ENCODE measurements at regions not wholly inside any gene's neighbourhood (a gene's known extent, or its start where the extent isn't known, plus 50 kb on each side); places are given as distances from the start of the nearest gene placed in this dataset.

- no peak for DNase-seq (ENCODE audit: low read depth, low spot score)
- H3K4me3 ChIP-seq (ENCODE audit: low read depth, low read length) = no peak overlapping the region
- TF ChIP-seq, protein P1, sequence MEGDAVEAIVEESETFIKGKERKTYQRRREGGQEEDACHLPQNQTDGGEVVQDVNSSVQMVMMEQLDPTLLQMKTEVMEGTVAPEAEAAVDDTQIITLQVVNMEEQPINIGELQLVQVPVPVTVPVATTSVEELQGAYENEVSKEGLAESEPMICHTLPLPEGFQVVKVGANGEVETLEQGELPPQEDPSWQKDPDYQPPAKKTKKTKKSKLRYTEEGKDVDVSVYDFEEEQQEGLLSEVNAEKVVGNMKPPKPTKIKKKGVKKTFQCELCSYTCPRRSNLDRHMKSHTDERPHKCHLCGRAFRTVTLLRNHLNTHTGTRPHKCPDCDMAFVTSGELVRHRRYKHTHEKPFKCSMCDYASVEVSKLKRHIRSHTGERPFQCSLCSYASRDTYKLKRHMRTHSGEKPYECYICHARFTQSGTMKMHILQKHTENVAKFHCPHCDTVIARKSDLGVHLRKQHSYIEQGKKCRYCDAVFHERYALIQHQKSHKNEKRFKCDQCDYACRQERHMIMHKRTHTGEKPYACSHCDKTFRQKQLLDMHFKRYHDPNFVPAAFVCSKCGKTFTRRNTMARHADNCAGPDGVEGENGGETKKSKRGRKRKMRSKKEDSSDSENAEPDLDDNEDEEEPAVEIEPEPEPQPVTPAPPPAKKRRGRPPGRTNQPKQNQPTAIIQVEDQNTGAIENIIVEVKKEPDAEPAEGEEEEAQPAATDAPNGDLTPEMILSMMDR (IDR thresholded peaks at IDR 0.05; ENCODE audit: low read depth, low read length) = no peak
- in situ Hi-C loops (cut with HindIII; ENCODE audit: low sequenced_read_pairs) = no loop called here
Observed at GRCh38 chr17:69975808-69976207, 99.2 kb upstream of the KCNJ16 start.

- in situ Hi-C loops (cut with HindIII; ENCODE audit: low sequenced_read_pairs) = no loop called here
Observed at GRCh38 chr17:69978056-69978646, 96.9 kb upstream of the KCNJ16 start.

GRCh38 chr17:69981441-69981840 lies 93.6 kb upstream of the KCNJ16 start:
- H3K4me3 ChIP-seq (ENCODE audit: low read depth, low read length) = no peak overlapping the region
- in situ Hi-C loops (cut with HindIII; ENCODE audit: low sequenced_read_pairs) = no loop called here
- TF ChIP-seq, protein P1 (IDR thresholded peaks at IDR 0.05; ENCODE audit: low read depth, low read length) = no peak
- no peak for DNase-seq (ENCODE audit: low read depth, low spot score)

More at GRCh38 chr17:69978056-69978646, 96.9 kb upstream of the KCNJ16 start:
- DNase-seq (ENCODE audit: low read depth, low spot score) = peak; percentile 14
- no peak overlapping the region for H3K4me3 ChIP-seq (ENCODE audit: low read depth, low read length)
- TF ChIP-seq, protein P1 (IDR thresholded peaks at IDR 0.05; ENCODE audit: low read depth, low read length) = no peak

DNA sequence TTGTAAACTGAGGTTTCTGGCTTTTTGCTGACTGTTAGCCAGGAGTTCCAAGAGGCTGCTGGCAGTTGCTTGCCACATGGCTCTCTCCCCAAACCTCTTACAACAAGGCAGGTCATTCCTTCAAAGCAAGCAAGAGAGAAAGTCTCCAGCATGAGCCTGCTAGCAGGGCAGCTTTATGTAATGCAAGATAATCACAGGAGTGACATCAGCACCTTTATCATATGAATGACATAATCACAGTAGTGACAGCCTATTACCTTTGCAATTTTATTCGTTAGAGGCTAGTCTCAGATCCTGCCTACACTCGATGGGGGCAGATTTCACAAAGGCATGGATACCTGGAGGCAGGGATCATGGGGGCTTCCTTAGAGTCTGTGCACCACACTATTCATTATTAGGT lies 79.5 kb upstream of the KCNJ16 start:
- TF ChIP-seq, protein P1 (IDR thresholded peaks at IDR 0.05; ENCODE audit: low read depth, low read length) = no peak
- no peak overlapping the region for H3K4me3 ChIP-seq (ENCODE audit: low read depth, low read length)
- in situ Hi-C loops (cut with HindIII; ENCODE audit: low sequenced_read_pairs) = no loop called here
- DNase-seq (ENCODE audit: low read depth, low spot score) = no peak

GRCh38 chr17:69997332-69997731 lies 77.7 kb upstream of the KCNJ16 start:
- in situ Hi-C loops (cut with HindIII; ENCODE audit: low sequenced_read_pairs) = no loop called here
- no peak overlapping the region for H3K4me3 ChIP-seq (ENCODE audit: low read depth, low read length)
- TF ChIP-seq, protein P1 (IDR thresholded peaks at IDR 0.05; ENCODE audit: low read depth, low read length) = no peak
- DNase-seq (ENCODE audit: low read depth, low spot score) = peak; percentile 53

DNA sequence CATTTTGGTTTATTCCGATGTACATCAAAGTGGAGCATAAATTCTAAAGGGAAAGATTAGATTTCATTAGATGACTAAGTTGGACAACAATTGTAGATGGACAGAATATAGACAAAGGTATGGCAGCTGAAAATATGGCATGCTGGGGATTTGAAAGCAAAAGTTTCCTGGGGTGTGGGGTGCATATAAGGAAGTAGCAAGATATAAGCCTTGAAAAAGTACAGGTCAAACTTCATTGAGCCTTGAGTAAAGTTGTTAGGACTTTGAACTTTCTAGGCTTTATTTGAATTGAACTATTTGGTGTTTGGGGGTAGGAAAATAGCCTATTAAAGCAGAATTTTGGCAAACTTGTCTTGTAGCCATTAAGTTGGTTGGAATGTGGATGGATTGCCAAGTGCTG lies 75.8 kb upstream of the KCNJ16 start:
- DNase-seq (ENCODE audit: low read depth, low spot score) = no peak
- TF ChIP-seq, protein P1 (IDR thresholded peaks at IDR 0.05; ENCODE audit: low read depth, low read length) = no peak
- no peak overlapping the region for H3K4me3 ChIP-seq (ENCODE audit: low read depth, low read length)
- in situ Hi-C loops (cut with HindIII; ENCODE audit: low sequenced_read_pairs) = no loop called here
